Endothelial cell (in vitro differentiated cells): ENCODE measurements at regions not wholly inside any gene's neighbourhood (a gene's known extent, or its start where the extent isn't known, plus 50 kb on each side); places are given as distances from the start of the nearest gene placed in this dataset.

Source experiments
- DNase-seq: peaks from one replicate; pipeline ENCODE4 v3.0.0; 2021; ENCODE audit warnings: low spot score
- H3K27ac Mint-ChIP-seq: one replicate; pipeline ENCODE4 v1.8.0; 2021; ENCODE audit warnings: mixed read lengths, inconsistent platforms; ENCODE audit not compliant: unreplicated experiment
- H3K27me3 Mint-ChIP-seq: one replicate; pipeline ENCODE4 v1.8.0; 2021; ENCODE audit warnings: mild to moderate bottlenecking, moderate library complexity, mixed read lengths, inconsistent platforms; ENCODE audit not compliant: unreplicated experiment
- H3K36me3 Mint-ChIP-seq: one replicate; pipeline ENCODE4 v1.8.0; 2021; ENCODE audit warnings: mild to moderate bottlenecking, low read depth, mixed read lengths, inconsistent platforms; ENCODE audit not compliant: unreplicated experiment
- H3K4me1 Mint-ChIP-seq: one replicate; pipeline ENCODE4 v1.8.0; 2021; ENCODE audit warnings: mild to moderate bottlenecking, mixed read lengths, inconsistent platforms; ENCODE audit not compliant: unreplicated experiment
- H3K4me3 Mint-ChIP-seq: one replicate; pipeline ENCODE4 v1.8.0; 2021; ENCODE audit warnings: mild to moderate bottlenecking, mixed read lengths, inconsistent platforms; ENCODE audit not compliant: unreplicated experiment
- H3K9me3 Mint-ChIP-seq: one replicate; pipeline ENCODE4 v1.8.0; 2021; ENCODE audit warnings: mixed read lengths, inconsistent platforms; ENCODE audit not compliant: unreplicated experiment
- TF ChIP-seq, protein P1 (sequence below): fragments of 200-600 bp; sonication (generic); IDR thresholded peaks from one replicate; pipeline ENCODE4 v1.5.0; 2021; ENCODE audit warnings: antibody characterized with exemption; ENCODE audit not compliant: unreplicated experiment

DNA sequence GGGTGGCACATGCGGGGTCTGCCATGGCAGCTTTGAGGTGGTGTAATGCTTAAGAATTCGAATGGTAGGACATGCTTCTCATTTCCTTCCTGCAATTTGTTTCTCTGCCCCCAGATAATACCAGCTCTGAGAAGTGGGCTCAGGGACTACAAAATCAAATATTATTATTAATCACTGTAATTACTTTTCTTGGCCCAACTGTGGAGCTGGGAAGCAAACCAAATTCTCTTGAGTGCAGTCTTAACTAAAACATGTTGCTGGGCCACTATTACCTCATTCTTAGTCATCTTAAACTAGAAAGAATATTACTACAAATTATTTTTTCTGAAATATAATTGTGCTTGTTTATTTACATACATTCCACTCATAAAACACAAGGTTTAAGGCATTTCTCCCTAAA is 566.7 kb upstream of the NRP1 start:
- peaks cover 5% of the 10 kb centered on the region for H3K4me1 Mint-ChIP-seq
- H3K27ac Mint-ChIP-seq = no peak overlapping the region
- TF ChIP-seq, protein P1, sequence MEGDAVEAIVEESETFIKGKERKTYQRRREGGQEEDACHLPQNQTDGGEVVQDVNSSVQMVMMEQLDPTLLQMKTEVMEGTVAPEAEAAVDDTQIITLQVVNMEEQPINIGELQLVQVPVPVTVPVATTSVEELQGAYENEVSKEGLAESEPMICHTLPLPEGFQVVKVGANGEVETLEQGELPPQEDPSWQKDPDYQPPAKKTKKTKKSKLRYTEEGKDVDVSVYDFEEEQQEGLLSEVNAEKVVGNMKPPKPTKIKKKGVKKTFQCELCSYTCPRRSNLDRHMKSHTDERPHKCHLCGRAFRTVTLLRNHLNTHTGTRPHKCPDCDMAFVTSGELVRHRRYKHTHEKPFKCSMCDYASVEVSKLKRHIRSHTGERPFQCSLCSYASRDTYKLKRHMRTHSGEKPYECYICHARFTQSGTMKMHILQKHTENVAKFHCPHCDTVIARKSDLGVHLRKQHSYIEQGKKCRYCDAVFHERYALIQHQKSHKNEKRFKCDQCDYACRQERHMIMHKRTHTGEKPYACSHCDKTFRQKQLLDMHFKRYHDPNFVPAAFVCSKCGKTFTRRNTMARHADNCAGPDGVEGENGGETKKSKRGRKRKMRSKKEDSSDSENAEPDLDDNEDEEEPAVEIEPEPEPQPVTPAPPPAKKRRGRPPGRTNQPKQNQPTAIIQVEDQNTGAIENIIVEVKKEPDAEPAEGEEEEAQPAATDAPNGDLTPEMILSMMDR = no peak
- H3K36me3 Mint-ChIP-seq = peaks cover 8% of the 10 kb centered on the region
- H3K9me3 Mint-ChIP-seq = peaks cover 3% of the 10 kb centered on the region
- no peak overlapping the region for H3K4me3 Mint-ChIP-seq
- no peaks in the 10 kb centered on the region for H3K27me3 Mint-ChIP-seq
- DNase-seq = no peak

DNA sequence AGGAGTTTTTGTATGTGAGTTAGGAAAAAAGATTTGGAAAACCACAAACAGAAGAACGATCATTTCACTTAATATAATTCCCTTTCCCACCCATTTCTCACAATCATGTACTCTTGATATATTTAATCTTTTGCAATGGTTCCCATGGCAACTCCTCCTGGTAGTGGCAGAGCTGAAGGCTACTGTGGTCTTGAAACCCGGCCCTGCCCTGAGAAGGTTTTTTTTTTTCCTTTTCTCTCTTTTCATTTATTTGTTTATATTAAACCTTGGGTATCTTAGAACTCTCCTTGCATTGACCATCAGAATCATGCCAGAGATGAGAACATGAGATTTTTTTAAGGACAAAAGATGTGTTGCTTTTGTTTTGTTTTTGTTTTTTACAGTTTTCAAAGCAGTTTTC is 566.1 kb upstream of the NRP1 start:
- no peak overlapping the region for H3K27ac Mint-ChIP-seq
- no peaks in the 10 kb centered on the region for H3K27me3 Mint-ChIP-seq
- H3K4me3 Mint-ChIP-seq = no peak overlapping the region
- H3K9me3 Mint-ChIP-seq = peaks cover 3% of the 10 kb centered on the region
- TF ChIP-seq, protein P1 = no peak
- H3K4me1 Mint-ChIP-seq = no peaks in the 10 kb centered on the region
- H3K36me3 Mint-ChIP-seq = peaks cover 8% of the 10 kb centered on the region
- DNase-seq = no peak

DNA sequence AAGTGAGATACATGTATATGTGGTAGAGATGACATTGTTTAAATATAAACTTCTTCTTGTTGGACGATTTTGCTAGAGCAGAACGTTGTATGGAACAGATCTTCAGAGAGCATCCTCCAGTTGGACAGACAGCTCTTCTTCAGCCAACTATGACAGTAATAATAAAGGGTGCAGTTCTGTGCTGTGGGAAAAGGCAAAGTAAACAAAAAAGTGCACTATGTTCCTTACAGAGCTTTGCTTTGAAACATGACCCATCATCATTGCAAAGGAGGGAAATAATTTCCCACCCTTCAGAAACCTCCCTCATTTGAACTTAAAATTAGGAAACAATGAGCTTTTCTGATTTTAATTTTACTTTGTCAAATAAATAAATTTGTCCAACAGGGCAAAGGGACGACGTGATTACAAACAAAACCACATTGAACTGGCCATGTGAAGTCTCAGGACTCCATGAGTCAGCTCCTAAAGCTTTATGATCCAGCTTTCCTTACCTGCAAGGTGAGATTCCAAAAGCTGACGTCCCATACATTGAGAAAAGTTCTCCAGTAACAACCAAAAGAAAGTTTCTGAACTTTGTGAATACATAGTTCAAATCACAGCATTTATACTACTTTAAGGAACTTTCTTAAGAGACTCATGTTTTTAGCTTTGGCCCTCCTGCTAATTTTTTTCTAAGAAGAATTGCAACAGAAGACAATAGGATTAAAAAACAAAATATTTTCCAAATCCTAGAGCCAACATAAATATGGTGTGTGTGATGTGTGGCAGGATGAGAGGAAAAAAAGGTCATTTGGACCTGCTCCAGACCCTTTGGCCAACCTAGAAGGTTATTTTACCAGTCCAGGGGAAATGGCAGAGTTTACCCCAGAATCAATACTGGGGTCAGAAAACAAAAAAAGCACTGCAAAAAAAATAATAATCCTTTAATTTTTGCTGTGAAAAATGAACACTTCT is 565.4 kb upstream of the NRP1 start:
- no peak overlapping the region for H3K27ac Mint-ChIP-seq
- H3K4me1 Mint-ChIP-seq = no peaks in the 10 kb centered on the region
- DNase-seq = no peak
- no peaks in the 10 kb centered on the region for H3K27me3 Mint-ChIP-seq
- TF ChIP-seq, protein P1 = no peak
- H3K9me3 Mint-ChIP-seq = peaks cover 3% of the 10 kb centered on the region
- H3K4me3 Mint-ChIP-seq = no peak overlapping the region
- H3K36me3 Mint-ChIP-seq = peaks cover 8% of the 10 kb centered on the region

DNA sequence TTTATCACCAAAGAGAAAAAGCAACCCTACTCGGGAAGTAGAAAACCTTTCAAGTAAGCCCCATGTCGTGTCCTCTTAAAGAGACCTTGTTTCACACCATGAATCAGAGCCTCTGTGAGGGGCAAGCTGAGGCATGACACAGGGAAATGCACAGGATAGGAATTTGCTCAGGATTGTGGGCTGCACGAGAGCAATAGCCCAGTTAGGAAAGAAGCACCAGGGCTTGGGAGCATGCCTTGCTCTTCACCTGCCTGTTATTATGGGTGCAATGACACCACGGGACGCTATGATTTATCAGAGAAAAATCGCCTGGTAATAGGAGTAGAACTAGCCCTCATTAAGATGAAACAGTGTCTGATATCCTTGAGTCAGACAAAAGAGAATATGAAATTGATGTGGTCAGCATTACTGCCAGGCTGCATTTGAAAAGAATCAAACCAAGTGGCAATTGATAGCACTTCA is 562.9 kb upstream of the NRP1 start:
- DNase-seq = no peak
- Mint-ChIP-seq H3K4me3 (no peak overlapping the region), H3K4me1 (no peaks in the 10 kb centered on the region), H3K27me3 (peaks cover 3% of the 10 kb centered on the region), H3K9me3 (peaks cover 3% of the 10 kb centered on the region), H3K27ac (no peak overlapping the region), H3K36me3 (peaks cover 8% of the 10 kb centered on the region)
- TF ChIP-seq, protein P1 = no peak

DNA sequence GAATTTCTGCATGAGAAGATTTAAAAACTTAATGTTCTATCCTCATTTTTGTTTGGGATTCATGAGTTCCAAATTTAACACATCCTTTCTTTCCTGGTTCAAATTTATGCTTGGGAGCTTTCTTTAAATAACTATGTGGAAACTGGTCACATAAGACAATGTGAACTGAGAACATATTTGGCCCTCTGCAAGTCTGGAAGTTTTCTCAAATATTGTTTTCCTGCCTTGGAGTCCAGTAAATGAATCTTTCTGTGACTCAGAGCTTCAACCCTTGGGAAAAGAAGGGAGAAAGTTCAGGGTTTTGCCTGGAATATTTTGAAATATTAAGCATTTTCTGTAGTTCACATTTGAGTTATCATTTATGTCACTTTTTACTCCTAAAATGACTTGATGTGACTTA is 559.0 kb upstream of the NRP1 start:
- H3K36me3 Mint-ChIP-seq = no peaks in the 10 kb centered on the region
- DNase-seq = no peak
- H3K9me3 Mint-ChIP-seq = no peaks in the 10 kb centered on the region
- H3K4me3 Mint-ChIP-seq = no peak overlapping the region
- TF ChIP-seq, protein P1 = no peak
- no peak overlapping the region for H3K27ac Mint-ChIP-seq
- peaks cover 5% of the 10 kb centered on the region for H3K4me1 Mint-ChIP-seq
- peaks cover 5% of the 10 kb centered on the region for H3K27me3 Mint-ChIP-seq
